OCI-LY3 (cell line): ENCODE measurements at regions not wholly inside any gene's neighbourhood (a gene's known extent, or its start where the extent isn't known, plus 50 kb on each side); places are given as distances from the start of the nearest gene placed in this dataset.
"Not testable (repeated sequence)": the region's sequence is repeated elsewhere in the genome, so short reads cannot be mapped to it uniquely, and the experiment has no call there.

Source experiments
- H2AFZ ChIP-seq: fragments of 200-600, 300-600 bp; shearing (Covaris generic); 2 replicates; pipeline ENCODE4 v1.6.0; 2014; ENCODE audit warnings: antibody characterized with exemption, low read depth, low read length
- H3K27ac ChIP-seq: fragments of 200-600, 300-600 bp; sonication (generic); 2 replicates; pipeline ENCODE4 v1.5.1; 2014; ENCODE audit warnings: mild to moderate bottlenecking, low read length, moderate library complexity, mixed read lengths
- H3K27me3 ChIP-seq: fragments of 200-600, 300-600 bp; sonication (generic); 2 replicates; pipeline ENCODE4 v1.6.1; 2014; ENCODE audit warnings: low read depth, low read length, mixed read lengths
- H3K36me3 ChIP-seq: fragments of 200-600, 300-600 bp; sonication (generic); replicated peaks from 2 replicates; pipeline ENCODE3; 2014; ENCODE audit warnings: low read depth, low read length, mixed read lengths
- H3K4me1 ChIP-seq: fragments of 300-600, 200-600 bp; sonication (generic); 2 replicates; pipeline ENCODE4 v1.6.1; 2014; ENCODE audit warnings: low read length, mixed read lengths
- H3K4me2 ChIP-seq: fragments of 200-600, 300-600 bp; sonication (generic); 2 replicates; pipeline ENCODE4 v1.6.1; 2014; ENCODE audit warnings: low read length, mixed read lengths
- H3K4me3 ChIP-seq: fragments of 300-600, 200-600 bp; sonication (generic); 2 replicates; pipeline ENCODE4 v1.5.1; 2014; ENCODE audit warnings: antibody characterized with exemption, mild to moderate bottlenecking, low read length, moderate library complexity
- H3K79me2 ChIP-seq: fragments of 300-600, 200-600 bp; shearing (Covaris generic); 2 replicates; pipeline ENCODE4 v1.6.1; 2014; ENCODE audit warnings: mild to moderate bottlenecking, low read length, mixed read lengths
- H3K9ac ChIP-seq: fragments of 300-600, 200-600 bp; shearing (Covaris generic); 2 replicates; pipeline ENCODE4 v1.6.0; 2014; ENCODE audit warnings: mild to moderate bottlenecking, low read length, moderate library complexity
- H3K9me3 ChIP-seq: fragments of 200-600, 300-600 bp; shearing (Covaris generic); 2 replicates; pipeline ENCODE4 v1.6.1; 2014; ENCODE audit warnings: low read length, mixed read lengths; ENCODE audit not compliant: insufficient read depth
- H4K20me1 ChIP-seq: fragments of 200-600, 300-600 bp; sonication (generic); 2 replicates; pipeline ENCODE4 v1.6.1; 2016; ENCODE audit warnings: low read length, mixed read lengths; ENCODE audit not compliant: insufficient read depth
- EZH2phosphoT487 ChIP-seq: fragments of 200-600 bp; shearing (Covaris generic); IDR thresholded peaks from 2 replicates; pipeline ENCODE4 v1.6.1; 2018; ENCODE audit warnings: antibody characterized with exemption, mixed run types, low read depth
- TF ChIP-seq, protein P1 (sequence below): fragments of 200-600, 300-600 bp; sonication (generic); IDR thresholded peaks from 2 replicates; pipeline ENCODE4 v1.5.1; 2014; ENCODE audit warnings: antibody characterized with exemption, low read length, low read depth

DNA sequence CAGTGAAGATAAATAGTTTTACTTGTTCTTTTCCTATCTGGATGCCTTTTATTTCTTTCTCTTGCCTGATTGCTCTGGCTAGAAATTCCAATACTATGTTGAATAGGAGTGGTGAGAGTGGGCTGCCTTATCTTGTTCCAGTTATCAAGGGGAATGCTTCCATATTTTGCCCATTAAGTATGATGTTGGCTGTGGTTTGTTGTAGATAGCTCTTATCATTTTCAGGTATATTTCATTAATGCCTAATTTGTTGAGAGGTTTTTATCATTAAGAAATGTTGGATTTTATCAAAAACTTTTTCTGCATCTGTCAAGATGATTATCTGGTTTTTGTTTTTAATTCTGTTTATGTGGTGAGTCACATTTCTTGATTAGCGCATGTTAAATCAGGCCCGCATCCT, 655.8 kb downstream of the NUP35 start:
- H3K4me2 ChIP-seq: no peak overlapping the region

DNA sequence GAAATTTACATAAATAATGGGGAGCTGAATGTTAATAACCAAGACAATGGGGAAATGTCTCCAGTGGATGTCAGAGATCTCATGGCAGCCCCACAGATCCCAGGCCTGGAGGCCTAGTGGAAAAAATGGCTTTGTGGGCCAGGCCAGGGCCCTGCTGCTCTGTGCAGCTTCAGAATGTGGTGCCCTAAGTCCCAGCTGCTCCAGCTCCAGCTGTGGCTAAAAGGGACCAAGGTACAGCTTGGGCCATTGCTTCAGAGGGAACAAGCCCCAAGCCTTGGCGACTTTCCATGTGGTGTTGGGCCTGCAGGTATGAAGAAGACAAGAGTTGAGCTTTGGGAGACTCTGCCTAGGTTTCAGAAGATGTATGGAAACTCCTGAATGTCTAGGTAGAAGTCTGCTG, 658.2 kb downstream of the NUP35 start:
- Histone ChIP-seq H3K9ac (no peak overlapping the region), H3K79me2 (no peaks in the 10 kb centered on the region), H3K4me2 (no peak overlapping the region), H3K4me1 (no peaks in the 10 kb centered on the region), H3K4me3 (no peak overlapping the region), H3K27ac (no peak overlapping the region), H3K27me3 (no peaks in the 10 kb centered on the region), H2AFZ (no peak overlapping the region), H3K9me3 (no peaks in the 10 kb centered on the region), H4K20me1 (no peaks in the 10 kb centered on the region), H3K36me3 (no peaks in the 10 kb centered on the region)
- no peak for TF ChIP-seq EZH2phosphoT487
- TF ChIP-seq, protein P1, sequence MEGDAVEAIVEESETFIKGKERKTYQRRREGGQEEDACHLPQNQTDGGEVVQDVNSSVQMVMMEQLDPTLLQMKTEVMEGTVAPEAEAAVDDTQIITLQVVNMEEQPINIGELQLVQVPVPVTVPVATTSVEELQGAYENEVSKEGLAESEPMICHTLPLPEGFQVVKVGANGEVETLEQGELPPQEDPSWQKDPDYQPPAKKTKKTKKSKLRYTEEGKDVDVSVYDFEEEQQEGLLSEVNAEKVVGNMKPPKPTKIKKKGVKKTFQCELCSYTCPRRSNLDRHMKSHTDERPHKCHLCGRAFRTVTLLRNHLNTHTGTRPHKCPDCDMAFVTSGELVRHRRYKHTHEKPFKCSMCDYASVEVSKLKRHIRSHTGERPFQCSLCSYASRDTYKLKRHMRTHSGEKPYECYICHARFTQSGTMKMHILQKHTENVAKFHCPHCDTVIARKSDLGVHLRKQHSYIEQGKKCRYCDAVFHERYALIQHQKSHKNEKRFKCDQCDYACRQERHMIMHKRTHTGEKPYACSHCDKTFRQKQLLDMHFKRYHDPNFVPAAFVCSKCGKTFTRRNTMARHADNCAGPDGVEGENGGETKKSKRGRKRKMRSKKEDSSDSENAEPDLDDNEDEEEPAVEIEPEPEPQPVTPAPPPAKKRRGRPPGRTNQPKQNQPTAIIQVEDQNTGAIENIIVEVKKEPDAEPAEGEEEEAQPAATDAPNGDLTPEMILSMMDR: no peak

More for the DNA sequence above, 655.8 kb downstream of the NUP35 start:
- no peak overlapping the region for H2AFZ ChIP-seq
- TF ChIP-seq EZH2phosphoT487: no peak
- TF ChIP-seq, protein P1: no peak
- H3K4me3 ChIP-seq: no peak overlapping the region
- H3K9me3 ChIP-seq: no peaks in the 10 kb centered on the region
- H3K4me1 ChIP-seq: no peaks in the 10 kb centered on the region
- H3K27me3 ChIP-seq: no peaks in the 10 kb centered on the region
- no peaks in the 10 kb centered on the region for H3K79me2 ChIP-seq
- no peaks in the 10 kb centered on the region for H3K36me3 ChIP-seq
- H3K9ac ChIP-seq: no peak overlapping the region
- no peak overlapping the region for H3K27ac ChIP-seq
- H4K20me1 ChIP-seq: no peaks in the 10 kb centered on the region

DNA sequence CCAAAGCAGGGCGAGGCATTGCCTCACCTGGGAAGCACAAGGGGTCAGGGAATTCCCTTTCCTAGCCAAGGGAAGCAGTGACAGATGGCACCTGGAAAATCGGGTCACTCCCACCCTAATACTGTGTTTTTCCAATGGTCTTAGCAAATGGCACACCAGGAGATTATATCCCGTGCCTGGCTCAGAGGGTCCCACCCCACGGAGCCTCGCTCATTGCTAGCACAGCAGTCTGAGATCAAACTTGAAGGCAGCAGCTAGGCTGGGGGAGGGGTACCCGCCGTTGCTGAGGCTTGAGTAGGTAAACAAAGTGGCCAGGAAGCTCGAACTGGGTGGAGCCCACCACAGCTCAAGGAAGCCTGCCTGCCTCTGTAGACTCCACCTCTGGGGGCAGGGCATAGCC, 664.6 kb downstream of the NUP35 start:
- not testable (repeated sequence) for H3K4me1 ChIP-seq, H3K27me3 ChIP-seq, H3K27ac ChIP-seq, H2AFZ ChIP-seq, H3K9ac ChIP-seq, H3K36me3 ChIP-seq, H4K20me1 ChIP-seq, H3K4me3 ChIP-seq, H3K4me2 ChIP-seq, H3K9me3 ChIP-seq, H3K79me2 ChIP-seq

DNA sequence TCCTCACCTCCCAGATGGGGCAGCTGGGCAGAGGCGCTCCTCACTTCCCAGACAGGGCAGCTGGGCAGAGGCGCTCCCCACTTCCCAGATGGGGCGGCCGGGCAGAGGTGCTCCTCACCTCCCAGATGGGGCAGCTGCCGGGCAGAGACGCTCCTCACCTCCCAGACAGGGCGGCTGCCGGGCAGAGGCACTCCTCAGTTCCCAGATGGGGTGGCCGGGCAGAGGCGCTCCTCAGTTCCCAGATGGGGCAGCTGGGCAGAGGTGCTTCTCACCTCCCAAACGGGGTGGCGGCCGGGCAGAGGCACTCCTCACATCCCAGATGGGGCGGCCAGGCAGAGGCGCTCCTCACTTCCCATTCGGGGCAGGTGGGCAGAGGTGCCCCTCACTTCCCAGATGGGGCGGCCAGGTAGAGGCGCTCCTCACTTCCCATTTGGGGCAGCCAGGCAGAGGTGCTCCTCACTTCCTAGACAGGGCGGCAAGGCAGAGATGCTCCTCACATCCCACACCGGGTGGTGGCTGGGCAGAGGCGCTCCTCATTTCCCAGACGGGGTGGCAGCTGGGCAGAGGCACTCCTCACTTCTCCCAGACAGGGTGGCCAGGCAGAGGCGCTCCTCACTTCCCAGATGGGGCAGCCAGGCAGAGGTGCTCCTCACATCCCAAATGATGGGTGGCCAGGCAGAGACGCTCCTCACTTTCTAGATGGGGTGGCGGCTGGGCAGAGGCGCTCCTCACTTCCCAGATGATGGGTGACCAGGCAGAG, 668.1 kb downstream of the NUP35 start:
- not testable (repeated sequence) for H3K4me3 ChIP-seq, H3K4me2 ChIP-seq, H3K9me3 ChIP-seq, H4K20me1 ChIP-seq, H3K27me3 ChIP-seq, H3K9ac ChIP-seq, H3K36me3 ChIP-seq, H2AFZ ChIP-seq, H3K4me1 ChIP-seq, H3K79me2 ChIP-seq, H3K27ac ChIP-seq

DNA sequence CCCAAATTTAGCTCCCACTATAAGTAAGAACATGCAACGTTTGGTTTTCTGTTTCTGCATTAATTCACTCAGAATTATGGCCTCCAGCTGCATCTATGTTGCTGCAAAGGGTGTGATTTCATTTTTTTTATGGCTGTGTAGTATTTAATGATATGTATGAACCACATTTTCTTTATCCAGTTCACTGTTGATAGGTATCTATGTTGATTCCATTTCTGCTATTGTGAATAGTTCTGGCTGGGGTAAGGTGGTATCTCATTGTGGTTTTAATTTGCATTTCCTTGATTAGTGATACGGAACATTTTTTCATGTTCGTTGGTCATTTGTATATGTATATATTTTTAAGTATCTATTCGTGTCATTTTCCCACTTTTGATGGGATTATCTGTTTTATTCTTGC, 674.3 kb downstream of the NUP35 start:
- Histone ChIP-seq H3K4me1 (no peaks in the 10 kb centered on the region), H4K20me1 (no peaks in the 10 kb centered on the region), H3K9ac (no peak overlapping the region), H3K9me3 (no peaks in the 10 kb centered on the region), H3K79me2 (no peaks in the 10 kb centered on the region), H2AFZ (no peak overlapping the region), H3K4me3 (no peak overlapping the region), H3K27ac (no peak overlapping the region), H3K4me2 (no peak overlapping the region), H3K27me3 (no peaks in the 10 kb centered on the region), H3K36me3 (no peaks in the 10 kb centered on the region)
- TF ChIP-seq, protein P1: no peak
- no peak for TF ChIP-seq EZH2phosphoT487
